ENCODE measurements at regions not wholly inside any gene's neighbourhood (a gene's known extent, or its start where the extent isn't known, plus 50 kb on each side); places are given as distances from the start of the nearest gene placed in this dataset.

DNA sequence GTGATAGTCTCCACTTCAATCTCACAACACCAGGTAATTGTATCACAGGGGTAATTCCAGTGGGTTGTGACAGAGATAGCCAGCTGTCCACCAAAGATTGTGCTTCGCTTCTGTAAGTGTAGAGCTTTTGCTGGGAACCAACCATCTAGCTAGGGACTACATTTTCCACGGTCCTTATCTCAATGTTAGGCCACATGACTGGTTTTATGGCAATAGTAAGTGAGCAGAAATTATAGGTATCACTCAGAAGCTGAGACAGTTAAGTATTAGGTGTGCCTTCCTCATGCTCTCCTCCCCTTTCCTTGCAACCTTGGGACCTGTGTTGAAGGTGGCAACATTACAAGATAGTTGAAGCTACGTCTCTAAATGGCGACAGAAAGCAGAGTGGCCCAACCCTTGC, 108.8 kb upstream of the NALF2 start:
- TF ChIP-seq, protein P1, sequence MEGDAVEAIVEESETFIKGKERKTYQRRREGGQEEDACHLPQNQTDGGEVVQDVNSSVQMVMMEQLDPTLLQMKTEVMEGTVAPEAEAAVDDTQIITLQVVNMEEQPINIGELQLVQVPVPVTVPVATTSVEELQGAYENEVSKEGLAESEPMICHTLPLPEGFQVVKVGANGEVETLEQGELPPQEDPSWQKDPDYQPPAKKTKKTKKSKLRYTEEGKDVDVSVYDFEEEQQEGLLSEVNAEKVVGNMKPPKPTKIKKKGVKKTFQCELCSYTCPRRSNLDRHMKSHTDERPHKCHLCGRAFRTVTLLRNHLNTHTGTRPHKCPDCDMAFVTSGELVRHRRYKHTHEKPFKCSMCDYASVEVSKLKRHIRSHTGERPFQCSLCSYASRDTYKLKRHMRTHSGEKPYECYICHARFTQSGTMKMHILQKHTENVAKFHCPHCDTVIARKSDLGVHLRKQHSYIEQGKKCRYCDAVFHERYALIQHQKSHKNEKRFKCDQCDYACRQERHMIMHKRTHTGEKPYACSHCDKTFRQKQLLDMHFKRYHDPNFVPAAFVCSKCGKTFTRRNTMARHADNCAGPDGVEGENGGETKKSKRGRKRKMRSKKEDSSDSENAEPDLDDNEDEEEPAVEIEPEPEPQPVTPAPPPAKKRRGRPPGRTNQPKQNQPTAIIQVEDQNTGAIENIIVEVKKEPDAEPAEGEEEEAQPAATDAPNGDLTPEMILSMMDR (IDR thresholded peaks at IDR 0.05; ENCODE audit: low read depth, low read length, poor library complexity, severe bottlenecking), result no peak
- no peak for TF ChIP-seq EZH2phosphoT487 (IDR thresholded peaks at IDR 0.05; ENCODE audit: borderline replicate concordance, low read length)

Data from DOHH2 (cell line).